ENCODE measurements at regions not wholly inside any gene's neighbourhood (a gene's known extent, or its start where the extent isn't known, plus 50 kb on each side); places are given as distances from the start of the nearest gene placed in this dataset.
A peak's percentile ranks its signal among the peaks of the same experiment; 100 is the strongest.

DNA sequence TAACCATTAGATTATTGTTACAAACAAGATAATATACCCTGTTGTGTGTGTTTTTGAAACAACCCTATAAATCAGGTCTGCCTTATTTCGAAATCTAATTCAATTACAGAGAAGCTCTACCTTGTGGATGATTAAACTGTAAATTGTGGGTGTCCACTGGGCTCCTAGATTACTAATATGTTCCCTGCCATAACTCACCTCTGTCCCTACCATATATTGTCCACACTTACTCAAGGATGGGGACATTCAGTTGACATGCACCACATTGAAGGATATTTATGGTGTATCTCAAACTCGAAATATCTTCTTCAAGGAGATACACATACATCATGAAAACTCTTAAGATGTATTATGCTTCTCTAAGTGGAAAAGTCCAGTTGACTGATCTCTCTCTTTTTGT is 617.6 kb upstream of the EEF2KMT start:
- DNase-seq: no peak

DNA sequence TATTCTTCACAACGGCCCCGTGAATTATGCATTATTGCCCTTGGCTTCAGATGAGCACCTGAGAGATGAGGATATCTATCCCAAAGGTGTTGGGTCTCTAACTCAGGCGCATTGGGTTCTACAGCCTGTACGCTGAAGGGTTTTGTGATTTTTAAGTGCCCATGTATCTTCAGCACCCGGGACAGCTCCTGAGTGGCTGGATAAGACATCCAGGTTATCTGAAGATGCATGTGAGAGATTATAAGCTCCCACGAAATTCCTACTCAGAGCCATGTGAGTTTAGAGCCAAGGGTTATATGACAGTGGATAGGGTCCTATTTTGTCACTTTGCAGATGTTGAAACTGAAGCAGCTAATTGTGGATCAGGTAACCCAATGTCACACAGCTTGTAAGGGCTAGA is 612.3 kb upstream of the EEF2KMT start:
- peak; percentile 1 for DNase-seq

DNA sequence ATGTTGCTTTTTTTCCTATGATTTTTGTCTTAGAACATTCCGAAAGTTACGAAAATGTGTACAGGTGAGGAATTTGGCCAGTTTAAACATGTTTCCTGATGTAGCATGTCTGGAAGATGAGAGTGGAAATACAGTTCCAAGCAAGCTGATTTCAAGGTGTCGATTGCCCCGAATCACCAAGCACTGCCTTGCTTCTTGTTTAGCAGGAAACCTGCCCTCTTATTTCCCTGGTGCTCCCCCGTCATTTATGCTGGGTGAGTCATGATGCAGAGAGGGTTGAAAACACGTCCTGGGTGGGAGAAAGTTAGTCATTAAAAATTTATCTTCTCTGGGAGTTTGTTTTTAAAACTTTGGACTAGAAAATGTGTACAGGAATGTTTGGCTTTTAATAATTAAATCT is 608.6 kb upstream of the EEF2KMT start:
- DNase-seq: no peak

DNA sequence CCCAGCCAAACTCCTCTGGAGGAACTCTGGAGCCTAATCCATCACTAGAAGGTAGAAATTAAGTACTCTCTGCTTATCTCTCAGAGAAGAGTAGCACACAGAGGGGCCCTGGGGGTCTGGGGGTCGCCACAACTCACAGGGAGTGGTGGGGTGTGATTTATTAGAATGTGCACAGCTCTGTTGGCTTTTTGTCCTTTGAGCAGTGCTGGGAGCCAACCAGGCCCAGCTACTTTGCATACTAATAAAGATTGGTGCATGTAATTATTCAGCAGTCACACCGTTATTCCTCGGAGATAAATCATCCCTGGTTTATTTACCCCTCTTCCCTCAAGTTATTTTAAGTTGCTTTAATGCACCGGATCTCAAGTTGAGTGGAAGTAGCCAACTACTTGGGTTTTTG is 606.7 kb upstream of the EEF2KMT start:
- DNase-seq: no peak

DNA sequence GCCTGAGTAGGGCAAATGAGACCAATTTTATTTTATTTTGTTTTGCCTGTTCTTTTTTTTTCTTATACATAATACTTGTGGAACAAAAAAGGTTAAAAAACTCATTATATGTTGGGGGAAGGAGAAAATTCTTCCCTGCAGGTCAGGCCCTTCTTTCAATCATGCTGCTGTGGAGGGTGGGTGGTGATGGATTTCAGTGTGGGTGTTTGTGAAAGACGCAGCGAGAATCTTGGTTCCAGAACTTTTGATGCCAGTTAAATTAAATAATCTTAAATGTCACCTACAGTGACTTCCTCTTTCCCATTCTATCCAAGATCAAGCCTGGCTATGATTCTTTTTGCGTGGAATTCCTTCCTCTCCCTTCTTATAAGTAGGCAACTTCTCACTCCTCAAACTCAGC is 595.8 kb upstream of the EEF2KMT start:
- no peak for DNase-seq

DNA sequence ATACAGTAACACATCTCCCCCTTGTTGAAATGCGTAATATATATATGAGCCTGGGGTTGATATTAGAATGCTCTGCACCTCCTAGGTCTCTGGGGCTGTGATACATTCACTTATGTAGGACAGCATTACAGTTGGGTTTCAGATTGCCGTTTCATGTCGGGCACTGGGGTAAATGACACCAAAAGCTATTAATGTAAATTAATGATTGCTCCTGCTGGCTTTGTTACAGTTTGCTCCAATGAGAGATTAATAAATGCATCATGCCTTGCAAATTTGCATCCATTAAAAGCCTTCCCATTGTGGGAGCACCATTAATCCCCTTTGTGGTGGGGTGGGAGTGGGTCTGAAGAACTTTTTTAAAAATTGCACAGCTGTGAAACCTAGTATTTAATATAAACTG is 584.4 kb upstream of the EEF2KMT start:
- DNase-seq: no peak

DNA sequence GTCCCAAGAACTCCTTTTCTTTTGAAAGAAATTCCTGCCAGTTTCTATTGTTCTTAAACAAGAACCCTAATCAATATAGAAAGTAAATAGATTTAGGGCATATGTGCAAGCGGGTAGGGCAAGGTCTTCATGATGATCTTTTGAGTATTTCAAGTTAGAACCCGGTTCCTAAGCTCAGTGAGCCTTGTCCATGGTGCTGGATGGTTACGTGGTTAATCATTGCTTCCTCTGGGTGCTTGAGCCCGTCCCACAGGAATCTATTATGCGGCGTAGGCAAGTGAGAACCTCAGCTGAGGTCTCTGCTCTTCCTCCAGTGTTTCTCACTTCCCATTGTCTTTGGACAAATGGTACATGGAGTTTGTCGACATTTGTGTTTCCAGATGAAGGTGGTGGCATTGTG is 580.8 kb upstream of the EEF2KMT start:
- DNase-seq: no peak

DNA sequence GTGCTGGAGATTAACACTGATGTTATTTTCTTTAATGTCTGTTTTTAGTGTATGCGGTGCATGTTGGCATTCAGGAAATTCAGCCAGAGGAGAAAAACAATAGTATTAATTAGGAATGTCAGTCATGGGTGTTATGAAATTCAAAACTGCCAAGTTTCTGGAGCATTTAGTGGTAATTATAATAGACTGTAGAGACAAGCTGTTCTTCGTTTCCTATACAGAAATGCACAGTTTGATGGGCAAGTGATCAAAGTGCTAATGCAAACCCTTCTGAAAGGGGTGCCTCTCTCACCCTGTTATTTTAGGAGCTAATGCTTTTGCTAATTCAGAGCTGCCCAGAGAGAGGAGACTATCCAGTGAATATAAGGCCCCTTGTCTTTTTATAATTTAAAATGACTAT is 573.8 kb upstream of the EEF2KMT start:
- no peak for DNase-seq

DNA sequence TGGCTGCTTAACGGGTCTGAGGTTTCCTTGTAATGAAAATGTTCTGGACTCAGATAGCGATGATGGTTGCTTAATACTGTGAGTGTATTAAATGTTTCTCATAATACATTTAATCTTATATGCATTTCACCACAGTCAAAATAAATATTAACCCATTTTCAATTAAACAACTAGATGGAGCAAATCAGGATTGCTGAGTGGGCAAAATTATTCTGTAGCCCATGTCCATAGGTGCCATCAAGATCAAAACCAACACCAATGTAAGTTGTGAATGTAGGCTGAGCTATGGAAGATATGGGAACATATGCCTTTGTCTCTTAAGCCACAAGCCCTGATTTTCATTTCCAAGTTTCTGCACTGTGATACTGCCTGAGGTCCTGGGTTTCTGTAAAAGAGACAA is 572.6 kb upstream of the EEF2KMT start:
- no peak for DNase-seq

DNA sequence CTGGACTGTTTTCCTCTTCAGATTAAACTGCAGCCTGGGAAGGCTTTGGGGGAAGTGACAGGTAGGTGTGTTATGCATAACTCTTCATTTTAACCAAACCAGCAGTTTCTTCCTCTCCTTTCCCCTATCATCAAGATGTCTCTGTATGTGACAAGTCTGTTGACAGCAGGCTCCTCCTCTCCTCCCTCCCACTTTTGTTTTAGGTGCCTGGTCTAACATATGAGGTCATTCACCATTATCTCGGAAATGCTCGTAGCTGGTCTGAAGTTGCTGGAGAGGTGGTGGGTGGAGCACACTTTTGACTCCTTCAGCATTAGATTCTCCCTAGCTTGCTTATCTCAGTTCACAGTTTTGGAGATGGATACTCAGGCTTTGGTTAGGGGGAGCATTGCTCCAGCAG is 571.0 kb upstream of the EEF2KMT start:
- DNase-seq: no peak

DNA sequence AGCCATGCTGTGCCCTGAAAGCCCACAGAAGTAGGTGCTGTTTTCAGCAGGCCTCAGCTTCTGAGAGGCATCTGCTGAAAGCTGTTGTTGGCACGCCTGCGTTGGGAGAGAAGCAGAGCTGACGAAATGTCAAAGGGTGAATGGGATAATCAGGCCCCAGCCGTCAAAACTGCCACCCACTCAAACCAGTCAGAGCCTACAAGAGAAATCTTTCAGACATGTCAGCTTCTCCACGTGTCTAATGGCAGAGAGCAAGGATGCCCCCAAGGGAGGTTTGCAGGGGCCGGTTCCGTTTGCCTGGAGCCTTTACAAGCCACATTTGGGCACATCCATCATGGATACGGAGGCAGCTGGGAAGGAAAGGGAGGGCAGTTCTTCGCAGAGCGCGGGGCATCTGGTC is 568.2 kb upstream of the EEF2KMT start:
- no peak for DNase-seq

DNA sequence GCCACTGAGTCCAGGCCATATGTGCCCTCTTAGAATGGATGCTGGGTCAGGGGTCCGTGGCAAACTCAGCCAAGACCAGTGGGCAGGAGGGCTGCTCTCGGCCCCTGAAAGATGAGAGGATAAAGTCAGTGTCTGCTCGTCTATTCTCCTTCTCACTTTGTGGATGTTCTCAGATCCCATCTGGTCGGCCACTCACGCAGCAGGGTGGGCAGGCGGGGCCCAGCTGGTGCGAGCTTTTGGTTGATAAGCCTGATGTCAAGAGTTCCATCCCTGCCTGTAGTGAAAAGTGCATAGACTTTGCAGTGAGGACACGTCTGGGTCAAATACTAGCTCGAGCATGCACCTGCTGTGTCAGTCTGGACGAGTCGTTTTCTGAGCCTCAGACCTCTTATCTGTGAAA is 556.2 kb upstream of the EEF2KMT start:
- no peak for DNase-seq

DNA sequence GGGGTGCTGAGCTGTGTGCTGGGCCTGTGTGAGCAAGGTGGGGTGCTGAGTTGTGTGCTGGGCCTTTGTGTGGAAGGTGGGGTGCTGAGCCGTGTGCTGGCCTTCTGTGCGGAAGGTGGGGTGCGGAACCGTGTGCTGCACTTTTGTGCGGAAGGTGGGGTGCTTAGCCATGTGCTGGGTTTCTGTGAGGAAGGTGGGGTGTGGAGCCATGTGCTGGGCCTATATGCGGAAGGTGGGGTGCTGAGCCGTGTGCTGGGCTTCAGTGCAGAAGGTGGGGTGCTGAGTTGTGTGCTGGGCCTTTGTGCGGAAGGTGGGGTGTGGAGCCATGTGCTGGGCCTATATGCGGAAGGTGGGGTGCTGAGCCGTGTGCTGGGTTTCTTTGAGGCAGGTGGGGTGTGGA is 555.4 kb upstream of the EEF2KMT start:
- DNase-seq: no peak

DNA sequence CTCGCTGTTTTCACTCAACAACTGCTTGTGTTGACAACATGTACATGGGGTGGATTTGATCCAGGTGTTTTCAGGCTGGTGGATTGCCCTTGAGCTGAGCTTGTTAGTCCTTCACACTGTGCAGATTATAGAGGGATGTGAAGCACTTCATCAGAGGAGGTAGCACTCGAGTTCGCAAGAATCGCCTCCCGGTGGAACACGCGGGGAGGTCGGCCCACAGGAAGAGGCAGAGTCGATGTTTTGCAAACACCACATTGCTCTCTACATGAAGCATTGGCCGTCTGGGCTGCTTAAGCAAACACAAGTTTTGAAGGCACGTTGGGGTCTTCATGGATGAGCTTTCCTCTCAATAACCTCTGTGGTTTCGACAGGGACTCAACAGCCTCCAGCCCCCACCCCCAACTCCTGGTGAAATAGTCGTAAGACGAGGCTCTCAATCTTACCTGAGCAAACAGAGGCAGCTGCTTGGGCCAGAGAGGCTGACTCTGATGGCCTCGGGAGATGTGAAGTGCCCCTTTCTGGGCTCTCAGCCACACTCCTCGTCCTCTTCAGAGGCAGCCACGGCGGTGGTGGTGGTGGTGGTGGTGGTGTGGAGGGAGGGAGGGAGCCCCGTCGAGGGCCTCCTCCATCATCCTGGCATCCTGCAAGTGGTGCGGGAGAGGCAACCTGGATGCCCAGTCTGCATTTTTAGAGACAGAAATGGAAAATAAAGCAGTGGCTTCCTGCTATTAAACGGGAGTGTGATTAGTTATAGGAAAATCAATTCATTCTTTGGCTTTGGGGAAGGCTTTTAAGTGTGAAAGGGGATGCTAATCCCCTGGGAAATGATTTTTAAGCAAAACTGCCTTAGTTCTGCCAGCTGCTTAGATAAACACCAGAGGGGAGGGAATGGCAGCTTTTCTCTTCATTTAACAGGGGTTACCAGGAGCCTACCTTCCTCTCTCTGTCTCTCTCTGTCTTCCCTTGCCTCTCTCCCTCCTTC is 552.5 kb upstream of the EEF2KMT start:
- no peak for DNase-seq

DNA sequence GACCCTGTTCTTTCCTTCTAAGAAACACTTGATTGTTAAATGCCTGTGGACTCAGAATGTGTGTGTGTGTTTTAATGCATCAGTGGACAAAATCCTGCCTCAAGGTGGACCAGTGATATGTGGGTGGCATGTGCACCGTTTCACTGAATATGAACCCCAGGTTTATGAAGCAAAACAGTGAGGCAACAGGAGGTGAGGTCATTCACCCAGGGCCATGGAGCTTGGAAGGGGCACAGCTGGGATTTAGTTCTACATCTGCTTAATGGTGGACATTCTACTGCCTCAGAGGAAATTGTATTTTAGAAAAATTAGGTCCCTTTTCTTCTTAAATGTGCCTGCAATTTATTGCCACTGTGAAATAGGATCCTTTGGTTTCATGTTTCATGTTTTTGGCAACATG is 549.5 kb upstream of the EEF2KMT start:
- DNase-seq: no peak

DNA sequence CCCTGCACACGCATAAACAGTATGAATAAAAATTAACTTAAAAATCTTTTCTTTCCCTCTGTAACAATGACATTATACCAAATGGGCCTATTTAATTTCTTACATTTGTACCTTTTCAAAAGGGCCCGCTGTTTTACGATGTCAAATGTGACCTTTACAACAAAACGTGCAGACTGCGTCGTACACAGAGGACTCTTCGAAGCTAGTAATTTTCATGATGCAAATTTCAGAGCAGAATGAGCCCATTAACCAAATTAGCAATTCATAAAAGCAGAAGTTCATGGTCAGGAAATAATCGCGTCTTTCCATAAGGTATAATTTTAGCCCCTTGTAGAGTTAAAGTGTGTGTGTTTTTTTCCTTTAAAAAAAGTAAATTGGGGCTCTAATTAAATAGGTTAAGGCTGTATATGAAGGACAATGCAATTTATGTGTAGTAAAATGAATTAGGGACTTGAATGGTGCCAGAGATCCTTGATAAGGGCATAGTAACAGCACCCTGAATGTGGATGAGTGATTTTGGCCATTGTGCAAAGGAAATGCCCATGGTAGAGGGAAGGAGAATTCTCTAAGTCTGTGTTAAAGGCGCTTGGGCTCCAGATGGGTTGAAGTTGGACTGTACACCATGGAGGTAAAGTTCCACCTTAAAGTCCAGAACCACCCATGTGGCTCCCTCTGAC is 546.4 kb upstream of the EEF2KMT start:
- no peak for DNase-seq

DNA sequence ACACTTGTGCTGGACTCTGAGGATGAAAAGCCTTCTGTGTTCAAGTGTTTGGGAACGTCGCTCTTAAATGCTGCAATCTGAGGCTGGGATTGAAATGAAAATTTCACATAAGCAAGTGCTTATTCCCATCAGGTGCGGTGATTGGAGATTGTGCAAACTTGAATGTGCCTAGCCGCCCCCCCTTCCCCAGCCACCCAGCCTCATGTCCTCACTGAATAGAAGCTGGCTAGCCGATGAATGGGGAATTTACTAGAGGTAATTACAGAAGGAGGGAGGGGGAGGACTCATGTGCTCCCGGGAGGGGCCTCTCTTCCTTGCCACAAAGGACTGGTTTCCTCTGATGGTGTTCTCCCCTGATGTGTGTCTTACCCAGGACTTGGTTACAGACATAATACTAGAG is 544.8 kb upstream of the EEF2KMT start:
- DNase-seq: no peak

DNA sequence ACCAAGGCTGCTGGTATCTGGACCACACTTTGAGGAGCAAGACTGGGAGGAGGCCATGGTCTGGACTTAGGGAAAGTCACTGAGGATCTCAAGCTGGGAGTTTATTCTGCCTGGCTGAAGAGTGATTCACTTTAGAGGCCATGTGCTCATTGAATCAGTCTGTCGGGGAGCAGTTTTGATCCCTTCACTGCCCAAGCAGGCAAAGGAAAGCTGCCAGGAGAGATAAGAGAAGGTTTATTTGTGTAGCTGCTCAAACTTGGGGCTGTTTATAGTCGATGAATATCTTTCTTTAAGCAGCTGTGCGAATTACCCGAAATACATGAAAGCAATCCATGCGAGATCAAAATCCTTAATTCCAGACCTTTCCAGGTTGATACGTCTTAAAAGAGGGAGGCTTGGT is 544.4 kb upstream of the EEF2KMT start:
- no peak for DNase-seq

DNA sequence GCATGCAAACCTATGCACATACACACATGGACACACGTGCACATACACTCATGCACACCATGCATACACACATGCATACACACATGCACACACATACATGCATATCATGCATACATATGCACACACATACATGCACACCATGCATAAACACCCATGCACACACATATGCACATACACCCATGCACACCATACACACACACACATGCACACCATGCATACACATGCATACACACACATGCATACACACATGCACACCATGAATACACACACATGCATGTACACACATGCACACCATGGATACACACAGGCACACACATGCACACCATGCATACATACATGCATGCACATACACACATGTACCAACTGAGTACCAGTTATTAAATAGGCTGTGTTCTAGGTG is 543.3 kb upstream of the EEF2KMT start:
- DNase-seq: no peak

DNA sequence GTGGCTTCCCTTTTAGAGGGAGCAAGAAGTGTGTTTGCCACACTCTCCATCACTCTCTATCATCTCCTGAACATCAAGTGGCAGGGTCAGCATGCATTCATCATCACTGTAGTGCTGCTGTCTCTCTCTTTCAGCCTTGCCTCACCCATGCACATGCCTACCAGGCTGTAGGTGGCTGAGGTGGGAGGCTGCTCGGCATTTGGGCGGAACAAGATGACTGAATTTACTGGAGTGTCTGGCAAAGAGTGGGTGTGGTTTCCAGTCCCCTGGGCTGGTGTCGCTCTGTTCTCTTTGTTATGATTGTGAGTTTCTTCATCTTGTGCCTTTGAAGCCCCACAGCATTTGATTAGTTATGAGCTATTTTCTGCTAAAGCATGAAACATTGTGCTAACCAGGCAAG is 541.9 kb upstream of the EEF2KMT start:
- DNase-seq: no peak

DNA sequence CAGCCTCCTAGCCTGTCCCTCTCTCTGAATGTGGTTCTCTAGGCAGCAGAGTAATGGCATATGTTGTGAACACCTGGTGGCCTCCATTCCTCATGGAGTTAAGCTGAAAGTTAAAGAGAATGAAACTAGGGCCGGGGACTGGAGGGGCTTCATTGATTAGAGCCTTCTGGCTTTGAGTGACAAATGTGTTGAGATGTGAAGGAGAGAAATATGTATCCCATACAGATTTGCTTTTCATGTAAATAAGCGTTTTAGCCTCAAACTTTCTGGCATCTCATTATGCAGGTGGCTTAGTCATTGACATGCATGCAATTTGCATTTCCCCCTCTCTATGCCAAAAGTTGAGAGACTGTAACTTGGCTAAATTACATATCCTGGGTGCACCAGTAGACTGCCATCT is 537.7 kb upstream of the EEF2KMT start:
- no peak for DNase-seq

DNA sequence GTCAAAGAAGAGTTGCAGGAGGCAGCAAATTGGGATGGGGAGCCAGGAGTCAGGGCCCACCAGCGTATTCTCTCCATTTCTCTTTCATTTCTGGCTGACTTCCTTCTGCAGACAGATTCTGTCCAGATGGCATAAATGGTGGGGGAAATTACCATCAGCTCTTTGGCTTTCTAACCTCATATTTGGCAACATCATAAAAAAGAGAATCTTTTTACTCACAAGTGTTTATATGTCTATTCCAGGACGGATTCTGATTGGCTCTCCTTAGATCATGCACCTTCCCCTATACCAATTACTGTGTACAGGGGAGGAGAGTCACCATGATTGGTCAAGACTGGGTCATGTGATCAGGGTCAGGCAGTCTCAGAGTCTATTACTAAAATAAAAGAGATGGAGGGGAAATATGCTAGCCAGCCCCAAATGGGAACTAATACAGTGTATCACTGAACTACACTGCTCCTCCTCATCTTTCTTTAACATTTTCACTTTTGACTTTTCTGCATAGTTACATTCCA is 537.1 kb upstream of the EEF2KMT start:
- DNase-seq: no peak

DNA sequence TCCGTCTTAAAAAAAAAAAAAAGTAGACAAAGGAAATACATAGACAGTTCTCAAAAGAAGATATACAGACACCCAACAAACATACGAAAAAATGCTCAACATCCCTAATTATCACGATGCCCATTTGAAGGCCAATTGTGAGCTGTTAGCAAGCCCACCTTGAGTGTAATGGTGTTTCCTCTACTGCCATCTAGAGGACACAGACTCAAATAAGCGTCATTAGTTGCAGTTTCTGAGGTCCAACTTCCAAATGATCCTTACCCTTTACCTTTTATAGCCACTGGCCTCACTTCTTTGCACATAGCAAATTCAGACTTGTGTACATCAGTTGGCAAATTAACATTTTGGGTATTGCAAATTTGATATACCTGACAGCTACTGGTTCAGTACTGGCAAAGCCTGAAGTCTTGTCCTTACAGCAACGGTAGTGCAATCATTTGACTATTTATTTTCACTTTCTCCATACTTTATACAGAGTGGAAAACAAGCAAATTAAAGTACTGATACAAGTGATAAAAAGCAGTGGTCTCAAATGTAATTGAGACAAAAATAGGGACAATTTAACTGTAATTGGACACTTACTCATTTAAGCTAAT is 536.3 kb upstream of the EEF2KMT start:
- DNase-seq: no peak
